GM19463 (cell line): ENCODE measurements at regions not wholly inside any gene's neighbourhood (a gene's known extent, or its start where the extent isn't known, plus 50 kb on each side); places are given as distances from the start of the nearest gene placed in this dataset.
"Not testable (repeated sequence)": the region's sequence is repeated elsewhere in the genome, so short reads cannot be mapped to it uniquely, and the experiment has no call there.

ENCODE experiments used
- ATAC-seq: cut with Tn5 transposase; IDR thresholded peaks from one replicate; pipeline ENCODE4 v1.9.1; 2021; ENCODE audit warnings: mild to moderate bottlenecking, moderate library complexity; ENCODE audit not compliant: unreplicated experiment

GRCh38 chr16:60816461-60816860 is 1219.8 kb downstream of the CDH8 start:
- no peak for ATAC-seq

- no peak for ATAC-seq
These were observed 1220.4 kb downstream of the CDH8 start for GRCh38 chr16:60815865-60816264.

- no peak for ATAC-seq
These were observed 1221.2 kb downstream of the CDH8 start for GRCh38 chr16:60815033-60815432.

GRCh38 chr16:60811657-60812056 is 1224.6 kb downstream of the CDH8 start:
- no peak for ATAC-seq

GRCh38 chr16:60811051-60811608 is 1225.1 kb downstream of the CDH8 start:
- ATAC-seq: no peak

- no peak for ATAC-seq
These were observed 1226.0 kb downstream of the CDH8 start for GRCh38 chr16:60810250-60810649.

- ATAC-seq: no peak
These were observed 1243.8 kb downstream of the CDH8 start for GRCh38 chr16:60792437-60792836.

- no peak for ATAC-seq
These were observed 1247.6 kb downstream of the CDH8 start for GRCh38 chr16:60788631-60789030.

- ATAC-seq: no peak
These were observed 1260.0 kb downstream of the CDH8 start for GRCh38 chr16:60776281-60776680.

- no peak for ATAC-seq
These were observed 1265.1 kb downstream of the CDH8 start for GRCh38 chr16:60771138-60771537.

GRCh38 chr16:60770384-60770783 is 1265.9 kb downstream of the CDH8 start:
- ATAC-seq: not testable (repeated sequence)

- ATAC-seq: no peak
These were observed 1272.4 kb downstream of the CDH8 start for GRCh38 chr16:60763869-60764268.

GRCh38 chr16:60755907-60756306 is 1280.3 kb downstream of the CDH8 start:
- no peak for ATAC-seq

- no peak for ATAC-seq
These were observed 1287.9 kb downstream of the CDH8 start for GRCh38 chr16:60748366-60748765.

- no peak for ATAC-seq
These were observed 1292.0 kb downstream of the CDH8 start for GRCh38 chr16:60744198-60744597.

- no peak for ATAC-seq
These were observed 1294.4 kb downstream of the CDH8 start for GRCh38 chr16:60741810-60742209.

- no peak for ATAC-seq
These were observed 1296.2 kb downstream of the CDH8 start for GRCh38 chr16:60739737-60740683.

- ATAC-seq: no peak
These were observed 1304.7 kb downstream of the CDH8 start for GRCh38 chr16:60731329-60732050.

- ATAC-seq: no peak
These were observed 1307.2 kb downstream of the CDH8 start for GRCh38 chr16:60729051-60729450.

- no peak for ATAC-seq
These were observed 1308.4 kb downstream of the CDH8 start for GRCh38 chr16:60727851-60728250.

GRCh38 chr16:60720060-60720459 is 1316.2 kb downstream of the CDH8 start:
- ATAC-seq: no peak

- no peak for ATAC-seq
These were observed 1318.4 kb downstream of the CDH8 start for GRCh38 chr16:60717808-60718207.
